Stimulated activated CD4-positive, alpha-beta T cell treated with anti-CD3 and anti-CD28 coated beads, Interleukin-15, amount 100 ng/mL, for 48 hours (primary cell): ENCODE measurements at regions not wholly inside any gene's neighbourhood (a gene's known extent, or its start where the extent isn't known, plus 50 kb on each side); places are given as distances from the start of the nearest gene placed in this dataset.

Experiments
- DNase-seq, 2 donors: peaks; one replicate each; pipeline ENCODE4 v3.0.0-alpha.2; 2020; ENCODE audit warnings: low read depth in 2 of 2

GRCh38 chr10:27451054-27451453 is 53.0 kb upstream of the RAB18 start:
- no peak for DNase-seq

- no peak for DNase-seq
These were observed 53.9 kb upstream of the RAB18 start for GRCh38 chr10:27450225-27450624.

GRCh38 chr10:27449571-27449970 is 54.5 kb upstream of the RAB18 start:
- no peak for DNase-seq

- DNase-seq, result no peak
These were observed 55.2 kb upstream of the RAB18 start for GRCh38 chr10:27448921-27449320.

- no peak for DNase-seq
These were observed 56.6 kb upstream of the RAB18 start for GRCh38 chr10:27447540-27447939.

- no peak for DNase-seq
These were observed 57.8 kb upstream of the RAB18 start for GRCh38 chr10:27446091-27446918.

- DNase-seq, result no peak
These were observed 59.0 kb upstream of the RAB18 start for GRCh38 chr10:27445070-27445469.

- DNase-seq, result no peak
These were observed 63.6 kb upstream of the RAB18 start for GRCh38 chr10:27440478-27440877.

GRCh38 chr10:27440021-27440420 is 64.1 kb upstream of the RAB18 start:
- DNase-seq, result no peak

GRCh38 chr10:27439101-27439500 is 65.0 kb upstream of the RAB18 start:
- no peak for DNase-seq

GRCh38 chr10:27437775-27438174 is 66.3 kb upstream of the RAB18 start:
- no peak for DNase-seq

GRCh38 chr10:27436710-27437109 is 67.4 kb upstream of the RAB18 start:
- no peak for DNase-seq

- DNase-seq, result no peak
These were observed 70.1 kb upstream of the RAB18 start for GRCh38 chr10:27433976-27434375.

- no peak for DNase-seq
These were observed 77.1 kb upstream of the RAB18 start for GRCh38 chr10:27426948-27427467.

- DNase-seq, result no peak
These were observed 90.2 kb upstream of the RAB18 start for GRCh38 chr10:27413831-27414348.

GRCh38 chr10:27413387-27413786 is 90.7 kb upstream of the RAB18 start:
- no peak for DNase-seq

- DNase-seq, result no peak
These were observed 94.0 kb upstream of the RAB18 start for GRCh38 chr10:27410153-27410552.

GRCh38 chr10:27407271-27407670 is 96.8 kb upstream of the RAB18 start:
- DNase-seq, result no peak

- DNase-seq, result no peak
These were observed 104.2 kb upstream of the RAB18 start for GRCh38 chr10:27399871-27400270.

- DNase-seq, result no peak
These were observed 110.1 kb upstream of the RAB18 start for GRCh38 chr10:27393961-27394360.

GRCh38 chr10:27392606-27393005 is 111.5 kb upstream of the RAB18 start:
- no peak for DNase-seq

- no peak for DNase-seq
These were observed 112.2 kb upstream of the RAB18 start for GRCh38 chr10:27391916-27392315.

- no peak for DNase-seq
These were observed 112.8 kb upstream of the RAB18 start for GRCh38 chr10:27391325-27391724.
